HEK293T (cell line): ENCODE measurements at regions not wholly inside any gene's neighbourhood (a gene's known extent, or its start where the extent isn't known, plus 50 kb on each side); places are given as distances from the start of the nearest gene placed in this dataset.

ENCODE experiments used
- BHLHE40 ChIP-seq: fragments of 450-650 bp; IDR thresholded peaks from 2 replicates; pipeline ENCODE4 v1.6.1; 2016; ENCODE audit warnings: mild to moderate bottlenecking, moderate library complexity, borderline replicate concordance
- ELF4 ChIP-seq: fragments of 450-650 bp; IDR thresholded peaks from 2 replicates; pipeline ENCODE4 v1.6.1; 2017; ENCODE audit warnings: antibody characterized with exemption
- FOXA1 ChIP-seq: fragments of 450-650 bp; IDR thresholded peaks from 2 replicates; pipeline ENCODE4 v1.6.1; 2016; ENCODE audit warnings: mild to moderate bottlenecking
- FOXK2 ChIP-seq: fragments of 450-650 bp; IDR thresholded peaks from 2 replicates; pipeline ENCODE4 v1.6.1; 2016; ENCODE audit warnings: mild to moderate bottlenecking
- FOXM1 ChIP-seq: fragments of 450-650 bp; IDR thresholded peaks from 2 replicates; pipeline ENCODE4 v1.6.1; 2017; ENCODE audit warnings: mild to moderate bottlenecking, borderline replicate concordance
- HDGF ChIP-seq: fragments of 450-650 bp; IDR thresholded peaks from 2 replicates; pipeline ENCODE4 v1.6.1; 2017; ENCODE audit warnings: antibody characterized with exemption, borderline replicate concordance
- L3MBTL2 ChIP-seq: fragments of 450-650 bp; conservative IDR thresholded peaks from 2 replicates; pipeline ENCODE4 v1.6.1; 2016; ENCODE audit warnings: mild to moderate bottlenecking
- NFRKB ChIP-seq: fragments of 450-650 bp; IDR thresholded peaks from 2 replicates; pipeline ENCODE4 v1.6.1; 2016; ENCODE audit warnings: mild to moderate bottlenecking, moderate library complexity
- SP1 ChIP-seq: fragments of 450-650 bp; IDR thresholded peaks from 2 replicates; pipeline ENCODE4 v1.6.1; 2017
- ZNF384 ChIP-seq: fragments of 450-650 bp; IDR thresholded peaks from 2 replicates; pipeline ENCODE4 v1.6.1; 2016

GRCh38 chr6:82711105-82711827 lies 347.6 kb downstream of the TPBG start:
- no peak for TF ChIP-seq FOXM1
- no peak for TF ChIP-seq NFRKB
- no peak for TF ChIP-seq SP1
- no peak for TF ChIP-seq ZNF384
- no peak for TF ChIP-seq FOXA1
- no peak for TF ChIP-seq FOXK2
- no peak for TF ChIP-seq HDGF
- TF ChIP-seq BHLHE40 = no peak
- TF ChIP-seq ELF4 = no peak
- TF ChIP-seq L3MBTL2 = no peak
